Transverse colon (tissue), 4 donors: ENCODE measurements at regions not wholly inside any gene's neighbourhood (a gene's known extent, or its start where the extent isn't known, plus 50 kb on each side); places are given as distances from the start of the nearest gene placed in this dataset.

ENCODE experiments used
- EP300 ChIP-seq: sonication (generic); formaldehyde crosslinking; IDR thresholded peaks from one replicate; pipeline ENCODE4 v1.6.1; 2017; ENCODE audit warnings: antibody characterized with exemption, low read depth
- POLR2A ChIP-seq: fragments of 450-650 bp; IDR thresholded peaks from one replicate; pipeline ENCODE4 v1.6.1; 2016; ENCODE audit warnings: antibody characterized with exemption, mild to moderate bottlenecking, moderate library complexity
- POLR2AphosphoS5 ChIP-seq, 3 donors: sonication (generic); formaldehyde crosslinking; IDR thresholded peaks; one replicate each; pipeline ENCODE4 v1.6.1; 2016; ENCODE audit warnings: antibody characterized with exemption in 3 of 3
- TF ChIP-seq, protein P1 (sequence below), 5 experiments: fragments of 200-600 bp in 3 of 5; fragments of 450-650 bp in 2 of 5; sonication (generic) in 3 of 5; IDR thresholded peaks; 1 replicate in 2 of 5; 2 replicates in 3 of 5; pipeline ENCODE4 v1.5.1; 2016 to 2017; ENCODE audit warnings: antibody characterized with exemption in 5 of 5, inconsistent platforms in 3 of 5, mild to moderate bottlenecking in 2 of 5, moderate library complexity in 1 of 5

DNA sequence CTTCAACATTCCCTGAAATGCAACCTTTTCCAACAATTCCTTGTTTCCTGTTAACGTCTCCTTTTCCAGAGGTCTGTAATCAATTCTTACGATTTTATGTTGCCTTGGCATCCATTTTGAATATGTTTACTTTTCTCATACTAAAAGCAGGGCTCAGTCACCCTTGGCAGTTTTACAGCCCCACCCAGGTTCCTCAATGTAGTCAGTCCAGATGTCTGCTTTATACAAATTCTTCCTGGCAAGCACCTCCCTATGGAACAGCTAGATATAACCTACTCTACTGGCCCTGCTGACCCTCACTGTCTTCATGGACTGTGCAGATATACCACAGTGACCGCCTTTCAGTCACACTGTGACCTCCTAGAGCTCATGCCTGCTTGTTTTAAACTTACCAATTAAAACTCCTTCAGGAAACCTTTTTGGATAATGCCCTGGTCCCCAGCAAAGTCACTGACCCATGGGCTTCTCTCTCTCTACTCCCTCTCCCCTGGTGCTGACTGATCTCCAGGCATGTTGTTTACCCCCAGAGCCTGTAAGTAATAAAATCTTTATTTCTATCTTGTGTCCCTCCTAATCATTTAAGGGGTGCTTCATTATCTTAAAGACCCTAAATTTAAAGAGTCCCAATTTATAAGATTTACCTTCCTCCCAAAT is 147.1 kb upstream of the STEAP1 start:
- TF ChIP-seq, protein P1, sequence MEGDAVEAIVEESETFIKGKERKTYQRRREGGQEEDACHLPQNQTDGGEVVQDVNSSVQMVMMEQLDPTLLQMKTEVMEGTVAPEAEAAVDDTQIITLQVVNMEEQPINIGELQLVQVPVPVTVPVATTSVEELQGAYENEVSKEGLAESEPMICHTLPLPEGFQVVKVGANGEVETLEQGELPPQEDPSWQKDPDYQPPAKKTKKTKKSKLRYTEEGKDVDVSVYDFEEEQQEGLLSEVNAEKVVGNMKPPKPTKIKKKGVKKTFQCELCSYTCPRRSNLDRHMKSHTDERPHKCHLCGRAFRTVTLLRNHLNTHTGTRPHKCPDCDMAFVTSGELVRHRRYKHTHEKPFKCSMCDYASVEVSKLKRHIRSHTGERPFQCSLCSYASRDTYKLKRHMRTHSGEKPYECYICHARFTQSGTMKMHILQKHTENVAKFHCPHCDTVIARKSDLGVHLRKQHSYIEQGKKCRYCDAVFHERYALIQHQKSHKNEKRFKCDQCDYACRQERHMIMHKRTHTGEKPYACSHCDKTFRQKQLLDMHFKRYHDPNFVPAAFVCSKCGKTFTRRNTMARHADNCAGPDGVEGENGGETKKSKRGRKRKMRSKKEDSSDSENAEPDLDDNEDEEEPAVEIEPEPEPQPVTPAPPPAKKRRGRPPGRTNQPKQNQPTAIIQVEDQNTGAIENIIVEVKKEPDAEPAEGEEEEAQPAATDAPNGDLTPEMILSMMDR (IDR thresholded peaks at IDR 0.05) = no peak
- TF ChIP-seq EP300 = no peak
- TF ChIP-seq POLR2AphosphoS5 (IDR thresholded peaks at IDR 0.05) = no peak
- TF ChIP-seq POLR2A = no peak
